Neural progenitor cell (in vitro differentiated cells): ENCODE measurements at regions not wholly inside any gene's neighbourhood (a gene's known extent, or its start where the extent isn't known, plus 50 kb on each side); places are given as distances from the start of the nearest gene placed in this dataset.

Experiments used
- DNase-seq: peaks from one replicate; pipeline ENCODE4 v3.0.0-alpha.2; 2016; ENCODE audit warnings: low spot score
- H2AFZ ChIP-seq: fragments of 200-600 bp; sonication (generic); replicated peaks from 2 replicates; pipeline ENCODE4 v1.6.1; 2016; ENCODE audit warnings: antibody characterized with exemption
- H3F3A ChIP-seq: fragments of 200-600 bp; sonication (generic); 2 replicates; pipeline ENCODE4 v1.6.1; 2016; ENCODE audit warnings: antibody characterized with exemption, low read depth
- H3K27ac ChIP-seq: fragments of 200-600 bp; sonication (generic); 2 replicates; pipeline ENCODE4 v1.5.1; 2016; ENCODE audit warnings: mild to moderate bottlenecking
- H3K27me3 ChIP-seq: fragments of 200-600 bp; sonication (generic); 2 replicates; pipeline ENCODE4 v1.6.1; 2016; ENCODE audit warnings: mild to moderate bottlenecking, moderate library complexity
- H3K36me3 ChIP-seq: fragments of 200-600 bp; sonication (generic); 2 replicates; pipeline ENCODE4 v1.5.1; 2016
- H3K4me1 ChIP-seq: fragments of 200-600 bp; sonication (generic); 2 replicates; pipeline ENCODE4 v1.6.1; 2016; ENCODE audit warnings: mixed run types
- H3K4me2 ChIP-seq: fragments of 200-600 bp; sonication (generic); 2 replicates; pipeline ENCODE4 v1.6.1; 2016
- H3K4me3 ChIP-seq: fragments of 200-600 bp; sonication (generic); 2 replicates; pipeline ENCODE4 v1.5.1; 2016
- H3K79me2 ChIP-seq: fragments of 200-600 bp; sonication (generic); 2 replicates; pipeline ENCODE4 v1.6.1; 2016; ENCODE audit warnings: low read depth
- H3K9ac ChIP-seq: fragments of 200-600 bp; sonication (generic); 2 replicates; pipeline ENCODE4 v1.6.1; 2016
- H3K9me3 ChIP-seq: fragments of 200-600 bp; sonication (generic); 2 replicates; pipeline ENCODE4 v1.5.1; 2016; ENCODE audit warnings: low read depth
- H4K20me1 ChIP-seq: fragments of 200-600 bp; sonication (generic); 2 replicates; pipeline ENCODE4 v1.6.1; 2016; ENCODE audit warnings: low read depth
- H3K27ac Mint-ChIP-seq: 3 replicates; pipeline ENCODE4 v1.8.0; 2021; ENCODE audit warnings: mixed read lengths
- H3K27me3 Mint-ChIP-seq: 2 replicates; pipeline ENCODE4 v1.8.0; 2022; ENCODE audit warnings: low read depth, mild to moderate bottlenecking, inconsistent platforms, moderate library complexity, mixed read lengths; ENCODE audit not compliant: insufficient read depth
- H3K36me3 Mint-ChIP-seq: 3 replicates; pipeline ENCODE4 v1.8.0; 2021; ENCODE audit warnings: mixed read lengths
- H3K4me1 Mint-ChIP-seq: 3 replicates; pipeline ENCODE4 v1.8.0; 2021; ENCODE audit warnings: mixed read lengths
- H3K4me3 Mint-ChIP-seq: 3 replicates; pipeline ENCODE4 v1.8.0; 2021; ENCODE audit warnings: mild to moderate bottlenecking, moderate library complexity, mixed read lengths
- H3K9me3 Mint-ChIP-seq: 3 replicates; pipeline ENCODE4 v1.8.0; 2020; ENCODE audit warnings: mixed read lengths
- EZH2 ChIP-seq: fragments of 200-600 bp; sonication (generic); IDR thresholded peaks from 2 replicates; pipeline ENCODE4 v1.6.1; 2017; ENCODE audit warnings: antibody characterized with exemption, mild to moderate bottlenecking, moderate library complexity
- EZH2phosphoT487 ChIP-seq: fragments of 200-600 bp; sonication (generic); IDR thresholded peaks from 2 replicates; pipeline ENCODE4 v1.6.1; 2017; ENCODE audit warnings: antibody characterized with exemption
- TF ChIP-seq, protein P1 (sequence below): fragments of 200-600 bp; sonication (generic); IDR thresholded peaks from 2 replicates; pipeline ENCODE4 v1.5.1; 2017; ENCODE audit warnings: antibody characterized with exemption, mild to moderate bottlenecking

DNA sequence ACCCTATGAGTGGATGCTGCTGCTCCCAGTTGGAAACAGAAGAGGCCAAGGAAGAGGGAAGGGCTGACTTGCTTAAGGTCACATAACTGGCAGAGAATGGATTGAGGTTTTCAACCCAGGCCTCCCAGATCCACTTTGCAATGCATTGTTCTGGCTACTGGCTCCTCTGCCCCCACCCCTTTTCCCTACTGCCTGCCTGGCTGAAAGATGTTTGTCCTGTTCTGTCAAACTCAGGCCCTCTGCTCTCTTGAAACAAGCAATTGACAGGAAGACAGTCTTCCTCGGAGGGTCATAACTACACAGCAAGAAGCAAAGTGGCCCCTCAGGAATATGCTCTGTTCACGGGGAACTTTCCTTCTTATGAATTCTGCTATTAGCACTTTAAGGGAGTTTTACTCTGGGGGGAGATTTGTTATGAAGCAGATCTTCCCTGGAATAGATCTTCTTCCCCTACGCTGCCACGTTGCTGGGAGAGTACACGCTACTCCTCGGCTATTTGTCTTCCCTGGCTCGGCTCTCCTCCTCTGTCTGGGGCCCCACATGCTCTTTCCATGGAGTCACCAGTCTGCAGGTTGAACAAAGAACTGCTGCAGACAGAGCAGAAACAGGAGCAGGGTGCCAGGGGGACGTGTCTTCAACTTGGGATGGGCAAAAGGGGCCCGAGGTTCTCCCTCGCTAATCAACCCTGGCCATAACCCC, 436.1 kb downstream of the TYW1 start:
- Histone ChIP-seq H3K79me2 (no peaks in the 10 kb centered on the region), H3K4me2 (no peak overlapping the region), H4K20me1 (no peaks in the 10 kb centered on the region), H2AFZ (no peak overlapping the region), H3F3A (no peaks in the 10 kb centered on the region), H3K9me3 (no peaks in the 10 kb centered on the region), H3K4me3 (no peak overlapping the region), H3K4me1 (no peaks in the 10 kb centered on the region), H3K9ac (no peak overlapping the region), H3K36me3 (no peaks in the 10 kb centered on the region), H3K27me3 (no peaks in the 10 kb centered on the region), H3K27ac (no peak overlapping the region)
- no peaks in the 10 kb centered on the region for H3K36me3 Mint-ChIP-seq
- H3K4me1 Mint-ChIP-seq = peaks cover 2% of the 10 kb centered on the region
- peaks cover 16% of the 10 kb centered on the region for H3K9me3 Mint-ChIP-seq
- no peak for DNase-seq
- H3K4me3 Mint-ChIP-seq = no peak overlapping the region
- no peak overlapping the region for H3K27ac Mint-ChIP-seq
- H3K27me3 Mint-ChIP-seq = peaks cover 8% of the 10 kb centered on the region
- no peak for TF ChIP-seq EZH2phosphoT487
- TF ChIP-seq, protein P1, sequence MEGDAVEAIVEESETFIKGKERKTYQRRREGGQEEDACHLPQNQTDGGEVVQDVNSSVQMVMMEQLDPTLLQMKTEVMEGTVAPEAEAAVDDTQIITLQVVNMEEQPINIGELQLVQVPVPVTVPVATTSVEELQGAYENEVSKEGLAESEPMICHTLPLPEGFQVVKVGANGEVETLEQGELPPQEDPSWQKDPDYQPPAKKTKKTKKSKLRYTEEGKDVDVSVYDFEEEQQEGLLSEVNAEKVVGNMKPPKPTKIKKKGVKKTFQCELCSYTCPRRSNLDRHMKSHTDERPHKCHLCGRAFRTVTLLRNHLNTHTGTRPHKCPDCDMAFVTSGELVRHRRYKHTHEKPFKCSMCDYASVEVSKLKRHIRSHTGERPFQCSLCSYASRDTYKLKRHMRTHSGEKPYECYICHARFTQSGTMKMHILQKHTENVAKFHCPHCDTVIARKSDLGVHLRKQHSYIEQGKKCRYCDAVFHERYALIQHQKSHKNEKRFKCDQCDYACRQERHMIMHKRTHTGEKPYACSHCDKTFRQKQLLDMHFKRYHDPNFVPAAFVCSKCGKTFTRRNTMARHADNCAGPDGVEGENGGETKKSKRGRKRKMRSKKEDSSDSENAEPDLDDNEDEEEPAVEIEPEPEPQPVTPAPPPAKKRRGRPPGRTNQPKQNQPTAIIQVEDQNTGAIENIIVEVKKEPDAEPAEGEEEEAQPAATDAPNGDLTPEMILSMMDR = no peak
- TF ChIP-seq EZH2 = no peak

DNA sequence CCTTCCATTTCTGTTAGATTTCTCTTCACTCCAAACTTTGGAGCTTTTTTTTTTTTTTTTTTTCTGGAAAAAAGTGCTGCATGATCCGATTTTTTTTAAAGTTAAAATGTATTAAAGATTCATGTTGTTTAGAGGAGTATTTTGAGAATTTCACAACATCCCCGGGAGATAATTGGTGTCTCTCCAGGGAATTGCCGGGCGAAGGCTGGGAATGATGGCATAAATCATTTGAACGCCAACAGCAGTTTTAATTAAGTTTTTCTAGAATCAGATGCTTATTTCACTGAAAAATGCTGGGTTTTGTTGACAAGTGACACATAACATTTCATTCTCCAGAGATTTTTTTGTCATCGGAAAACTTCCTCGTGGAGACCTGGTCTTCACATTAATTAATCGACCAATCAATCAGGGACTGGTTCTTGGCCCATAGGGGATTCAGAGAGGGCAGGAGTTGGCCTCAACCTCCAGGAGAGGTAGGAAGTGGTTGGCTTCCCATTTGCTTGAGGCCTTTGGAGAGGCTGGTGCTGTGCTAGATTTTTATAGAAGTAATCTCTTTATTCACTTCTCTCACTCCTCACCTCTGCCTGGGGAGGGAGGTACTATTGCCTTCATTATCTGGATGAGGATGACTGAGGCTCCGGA, 439.4 kb downstream of the TYW1 start:
- H3K36me3 Mint-ChIP-seq = no peaks in the 10 kb centered on the region
- peaks cover 26% of the 10 kb centered on the region for H3K4me1 Mint-ChIP-seq
- Histone ChIP-seq H3F3A (peaks cover 22% of the 10 kb centered on the region), H3K79me2 (no peaks in the 10 kb centered on the region), H3K27me3 (no peaks in the 10 kb centered on the region), H4K20me1 (no peaks in the 10 kb centered on the region), H3K4me3 (no peak overlapping the region), H3K27ac (no peak overlapping the region), H3K4me1 (peaks cover 25% of the 10 kb centered on the region), H3K4me2 (no peak overlapping the region), H3K9me3 (no peaks in the 10 kb centered on the region), H3K36me3 (no peaks in the 10 kb centered on the region), H3K9ac (no peak overlapping the region), H2AFZ (no peak overlapping the region)
- no peak for TF ChIP-seq EZH2
- TF ChIP-seq, protein P1 = no peak
- TF ChIP-seq EZH2phosphoT487 = no peak
- H3K9me3 Mint-ChIP-seq = peaks cover 19% of the 10 kb centered on the region
- peaks cover 10% of the 10 kb centered on the region for H3K27me3 Mint-ChIP-seq
- no peak for DNase-seq
- H3K4me3 Mint-ChIP-seq = no peak overlapping the region
- H3K27ac Mint-ChIP-seq = no peak overlapping the region

DNA sequence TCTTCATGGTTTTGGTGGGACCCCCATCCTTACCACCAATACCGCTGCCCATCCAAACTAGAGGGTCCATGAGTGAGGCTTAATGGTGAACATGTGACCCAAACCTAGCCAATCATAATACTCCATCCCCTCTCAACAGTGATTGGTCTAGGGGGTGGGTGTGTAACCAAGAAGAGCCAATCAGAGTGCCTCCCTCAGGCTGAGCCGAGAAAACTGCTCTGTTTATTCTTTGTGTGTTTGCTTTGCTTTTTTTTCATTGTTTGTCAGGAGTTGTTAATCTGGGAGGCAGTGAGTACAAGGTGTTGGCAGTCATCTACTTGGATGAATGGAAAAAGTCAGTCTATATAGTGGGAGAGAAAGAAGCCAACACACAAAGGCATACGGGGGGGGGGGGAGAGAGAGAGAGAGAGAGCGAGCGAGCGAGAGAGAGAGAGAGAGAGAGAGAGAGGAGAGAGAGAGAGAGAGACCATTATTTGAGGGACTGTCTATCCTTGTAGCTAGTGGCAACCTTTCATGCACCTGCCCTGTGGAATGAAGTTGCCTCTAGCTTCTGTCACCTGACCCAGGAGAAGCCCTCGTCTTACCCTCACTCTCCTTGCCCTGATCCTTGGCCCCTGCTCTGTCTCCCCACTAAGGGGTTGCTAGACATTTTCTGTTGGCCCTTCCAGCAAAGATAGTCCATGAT, 441.7 kb downstream of the TYW1 start:
- DNase-seq = no peak
- Mint-ChIP-seq H3K27ac (peak overlapping the region; percentile 93), H3K36me3 (no peaks in the 10 kb centered on the region), H3K9me3 (peaks cover 18% of the 10 kb centered on the region), H3K27me3 (peaks cover 6% of the 10 kb centered on the region), H3K4me1 (peaks cover 26% of the 10 kb centered on the region), H3K4me3 (peak overlapping the region; percentile 5)
- Histone ChIP-seq H3K9me3 (no peaks in the 10 kb centered on the region), H3K9ac (no peak overlapping the region), H3K4me1 (peaks cover 25% of the 10 kb centered on the region), H3K36me3 (no peaks in the 10 kb centered on the region), H3K79me2 (no peaks in the 10 kb centered on the region), H3K4me3 (no peak overlapping the region), H4K20me1 (no peaks in the 10 kb centered on the region), H2AFZ (peak overlapping the region; percentile 59), H3F3A (peaks cover 22% of the 10 kb centered on the region), H3K4me2 (peak overlapping the region; percentile 64), H3K27ac (peak overlapping the region; percentile 89), H3K27me3 (no peaks in the 10 kb centered on the region)
- TF ChIP-seq, protein P1 = no peak
- no peak for TF ChIP-seq EZH2phosphoT487
- TF ChIP-seq EZH2 = no peak
